ENCODE measurements at regions not wholly inside any gene's neighbourhood (a gene's known extent, or its start where the extent isn't known, plus 50 kb on each side); places are given as distances from the start of the nearest gene placed in this dataset.

DNA sequence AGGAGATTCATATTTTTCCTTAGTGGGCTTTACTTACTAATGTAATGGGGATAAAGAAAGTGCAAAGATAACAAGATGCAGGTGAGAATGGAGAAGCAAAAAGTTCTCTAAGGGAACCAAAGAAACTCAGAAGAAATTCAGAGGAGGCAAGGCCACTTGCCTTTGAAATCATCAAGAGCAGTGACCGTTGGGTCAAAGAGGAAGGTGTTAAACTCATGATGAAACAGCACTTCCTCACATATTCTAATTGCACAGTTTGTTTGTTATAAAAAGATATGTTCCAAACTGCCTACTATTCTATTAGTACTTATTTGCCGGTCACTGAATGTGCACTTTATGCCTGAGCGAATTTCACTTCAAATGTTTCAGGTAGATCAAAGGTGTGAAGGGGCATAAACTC is 975.1 kb downstream of the BCL11A start:
- DNase-seq (ENCODE audit: low read depth in 2 of 2) = no peak

DNA sequence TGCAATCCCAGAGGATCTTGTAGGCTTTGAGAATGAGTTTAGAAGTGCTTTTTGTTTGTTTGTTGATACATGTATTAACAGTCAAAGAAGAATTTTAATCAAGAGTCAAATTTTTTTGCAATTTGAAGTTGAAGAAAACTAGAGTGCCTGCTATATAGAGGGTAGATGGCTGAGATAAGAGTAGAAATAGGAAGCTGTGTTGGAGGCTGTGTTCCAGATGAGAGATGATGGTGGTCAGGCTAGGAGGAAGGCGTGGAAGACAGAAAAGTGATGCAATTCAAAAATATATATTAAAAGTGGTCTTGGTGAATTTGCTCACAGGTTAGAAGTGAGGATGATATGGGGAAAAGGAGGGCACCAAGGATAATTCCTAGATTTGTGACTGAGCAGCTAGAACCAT is 978.3 kb downstream of the BCL11A start:
- no peak for DNase-seq (ENCODE audit: low read depth in 2 of 2)

DNA sequence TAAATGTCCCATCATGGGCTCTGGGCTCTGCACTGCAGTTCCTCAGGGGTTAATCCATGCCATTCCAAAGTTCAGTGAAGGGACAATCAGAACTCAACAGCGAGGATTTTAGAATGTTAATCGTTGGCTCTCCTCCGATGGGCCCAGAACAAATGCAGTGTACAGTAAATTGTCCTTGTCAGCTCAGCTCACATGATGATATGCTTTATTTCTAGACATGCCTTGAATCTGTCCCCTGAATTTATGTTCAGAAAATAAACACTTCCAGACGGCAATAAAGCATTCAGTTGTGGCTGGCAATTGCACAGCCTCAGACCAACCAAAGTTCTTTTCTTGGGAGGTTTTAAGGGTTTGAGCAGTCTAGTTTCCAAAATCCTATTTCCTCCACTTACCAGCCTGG is 981.2 kb downstream of the BCL11A start:
- DNase-seq (ENCODE audit: low read depth in 2 of 2) = no peak

DNA sequence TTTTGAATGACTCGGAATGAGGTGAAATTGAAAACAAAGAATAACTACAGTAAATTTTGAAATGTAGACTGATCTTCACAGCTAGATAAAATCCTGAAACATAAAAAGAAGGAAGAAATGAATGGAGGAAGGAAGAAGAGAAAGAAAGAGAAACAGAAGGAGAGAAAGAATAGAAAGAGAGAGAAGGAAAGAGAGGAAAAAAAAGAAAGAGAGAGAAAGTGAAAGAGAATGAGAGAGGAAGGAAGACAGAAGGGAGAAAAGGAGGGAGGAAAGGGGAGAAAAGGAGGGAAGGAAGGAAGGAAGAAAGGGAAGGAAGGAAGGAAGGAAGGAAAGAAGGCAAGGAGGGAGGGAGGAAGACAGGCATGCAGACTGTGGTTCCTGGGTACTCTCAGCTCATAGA is 982.6 kb downstream of the BCL11A start:
- no peak for DNase-seq (ENCODE audit: low read depth in 2 of 2)

DNA sequence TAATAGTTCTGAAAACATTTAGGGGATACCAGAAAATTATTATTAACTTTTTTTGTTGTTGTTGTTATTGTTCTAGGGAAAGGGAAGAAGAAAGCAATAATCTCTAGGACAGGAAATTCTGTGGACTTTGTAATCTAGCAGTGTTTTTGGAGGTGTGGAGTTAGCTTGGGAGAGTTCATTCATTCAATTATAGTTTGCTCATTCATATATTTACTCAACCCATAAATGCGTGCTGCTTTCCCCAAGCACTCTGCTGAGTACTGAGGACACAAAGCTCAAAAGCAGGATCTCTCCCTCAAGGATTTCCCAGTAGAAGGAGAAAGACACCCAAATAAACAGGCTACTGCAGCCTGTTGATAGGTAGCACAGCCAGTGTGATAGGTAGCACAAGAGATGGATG is 984.3 kb downstream of the BCL11A start:
- no peak for DNase-seq (ENCODE audit: low read depth in 2 of 2)

DNA sequence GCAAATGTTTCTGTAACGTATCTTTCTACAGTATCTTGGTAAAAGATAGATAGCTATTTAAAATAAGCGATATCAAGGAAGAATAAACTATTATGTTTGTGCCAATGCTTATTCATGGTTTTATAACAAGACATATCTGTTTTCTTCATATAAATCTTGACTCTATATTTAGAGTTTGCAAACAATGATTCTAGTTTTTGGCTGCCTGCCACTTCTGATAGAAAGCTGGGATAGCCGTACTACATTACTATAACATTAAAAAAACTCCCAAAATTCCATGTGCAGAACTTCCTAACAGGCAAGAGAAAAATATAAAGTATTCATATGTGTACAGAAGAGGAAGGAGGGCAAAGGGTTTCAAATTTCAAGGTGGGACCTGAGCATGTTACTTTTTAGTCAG is 985.0 kb downstream of the BCL11A start:
- no peak for DNase-seq (ENCODE audit: low read depth in 2 of 2)

DNA sequence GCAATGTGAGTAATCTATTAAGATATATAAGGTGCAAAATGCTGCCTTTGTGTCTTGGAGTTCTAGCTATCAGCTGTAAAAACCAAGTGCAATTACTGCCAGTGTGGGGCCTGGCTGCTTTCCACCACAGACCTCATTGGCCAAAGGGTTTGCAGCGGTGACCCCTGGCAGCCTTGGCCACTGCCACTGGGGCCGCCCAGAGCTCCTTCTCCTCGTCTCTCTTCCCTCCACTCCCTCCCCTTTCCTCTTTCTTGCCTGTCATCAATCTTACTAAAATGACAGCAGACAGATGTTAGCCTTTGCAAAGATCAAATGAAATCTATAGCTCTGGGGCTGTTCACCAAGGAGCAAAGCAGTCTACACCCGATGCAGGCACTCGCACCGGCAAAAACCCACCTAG is 986.3 kb downstream of the BCL11A start:
- DNase-seq (ENCODE audit: low read depth in 2 of 2) = no peak

DNA sequence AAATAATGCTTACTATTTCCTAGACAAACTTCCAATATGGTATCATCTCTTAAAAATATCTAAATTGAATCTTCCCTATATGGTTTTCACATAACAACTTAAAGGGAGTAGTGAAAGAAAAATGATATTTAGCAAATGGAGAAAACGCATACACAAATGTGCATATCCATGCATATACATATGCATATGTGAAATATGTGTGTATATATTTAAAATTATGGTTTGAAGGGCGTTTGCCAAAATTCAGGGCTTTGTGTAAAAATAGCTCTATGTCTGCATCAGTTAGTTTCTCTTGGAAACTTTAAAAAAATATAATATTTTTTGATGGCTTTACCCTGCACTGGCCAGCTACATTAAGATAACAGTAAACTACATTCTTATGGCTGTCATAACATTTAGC is 986.7 kb downstream of the BCL11A start:
- no peak for DNase-seq (ENCODE audit: low read depth in 2 of 2)

DNA sequence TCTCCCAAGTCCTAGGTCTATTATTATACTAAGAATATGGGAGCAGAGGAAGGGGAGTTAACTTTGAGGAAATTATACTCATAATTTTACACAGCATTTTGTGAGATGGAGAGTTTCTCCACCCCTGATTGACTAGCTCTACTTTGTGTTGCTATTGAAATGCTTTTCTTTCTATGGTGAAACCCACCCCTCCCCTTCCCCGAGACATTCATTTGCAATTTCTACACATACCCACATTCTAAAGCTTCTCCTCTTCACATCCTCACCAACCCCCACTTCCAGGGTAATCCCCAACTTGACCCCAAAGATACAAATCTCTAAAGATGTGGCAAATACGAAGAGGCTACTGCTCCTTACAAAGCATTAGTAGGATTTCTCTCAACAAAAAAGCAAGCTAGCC is 992.2 kb downstream of the BCL11A start:
- DNase-seq (ENCODE audit: low read depth in 2 of 2) = no peak

DNA sequence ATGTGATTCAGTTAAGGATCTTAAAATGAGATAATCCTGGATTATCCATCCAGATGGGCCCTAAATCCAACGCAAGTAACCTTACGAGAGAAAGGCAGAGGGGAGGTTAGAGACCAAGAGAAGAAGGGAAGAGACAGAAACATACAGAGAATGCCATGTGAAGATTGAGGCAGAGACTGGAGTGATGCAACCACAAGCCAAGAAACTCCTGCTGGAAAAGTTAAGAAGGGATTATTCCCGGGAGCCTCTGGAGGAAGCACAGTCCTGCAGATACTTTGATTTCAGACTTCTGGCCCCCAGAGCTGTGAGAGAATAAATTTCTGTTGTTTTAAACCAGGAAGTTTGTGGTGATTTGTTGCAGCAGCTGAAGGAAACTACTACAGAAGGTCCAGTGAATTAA is 992.7 kb downstream of the BCL11A start:
- no peak for DNase-seq (ENCODE audit: low read depth in 2 of 2)

DNA sequence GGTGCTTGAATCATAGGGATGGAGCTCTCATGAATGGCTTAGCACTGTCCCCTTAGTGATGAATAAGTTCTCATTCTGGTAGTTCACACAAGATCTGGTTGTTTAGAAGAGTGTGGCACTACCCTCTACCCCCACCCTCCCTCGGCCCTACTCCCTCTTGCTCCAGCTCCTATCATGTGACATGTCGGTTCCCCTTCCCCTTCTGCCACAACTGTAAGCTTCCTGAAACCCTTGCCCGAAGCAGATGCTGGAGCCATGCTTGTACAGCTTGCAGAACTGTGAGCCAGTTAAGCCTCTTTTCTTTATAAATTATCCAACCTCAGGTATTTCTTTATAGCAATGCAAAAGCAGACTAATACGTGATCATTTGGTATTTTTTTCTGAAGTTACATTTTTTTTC is 1012.6 kb downstream of the BCL11A start:
- DNase-seq (ENCODE audit: low read depth in 2 of 2) = no peak

DNA sequence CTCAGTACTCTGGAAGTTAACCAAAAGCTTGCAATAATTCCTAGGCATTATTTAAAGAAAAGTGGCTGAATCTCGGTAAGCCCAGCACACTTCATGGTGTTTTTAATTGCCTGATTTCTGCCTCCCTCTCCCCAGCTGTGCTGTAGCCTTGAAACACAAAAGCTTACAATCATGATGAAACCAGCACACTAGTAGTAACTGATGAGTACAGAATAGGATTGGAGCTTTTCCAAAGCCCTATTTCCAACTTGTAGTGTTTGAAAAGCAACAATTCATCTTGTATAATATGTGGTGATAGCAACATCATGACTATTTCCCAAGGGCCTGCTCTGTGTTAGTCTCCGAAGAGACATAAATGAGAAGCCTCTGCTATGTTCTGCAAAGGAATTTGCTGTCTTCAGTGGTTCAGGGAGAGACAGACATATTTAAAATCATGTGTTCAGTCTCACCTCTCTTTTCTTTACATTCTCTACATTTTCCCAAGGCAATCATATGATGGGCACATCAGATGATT is 1015.0 kb downstream of the BCL11A start:
- DNase-seq (ENCODE audit: low read depth in 2 of 2) = no peak

DNA sequence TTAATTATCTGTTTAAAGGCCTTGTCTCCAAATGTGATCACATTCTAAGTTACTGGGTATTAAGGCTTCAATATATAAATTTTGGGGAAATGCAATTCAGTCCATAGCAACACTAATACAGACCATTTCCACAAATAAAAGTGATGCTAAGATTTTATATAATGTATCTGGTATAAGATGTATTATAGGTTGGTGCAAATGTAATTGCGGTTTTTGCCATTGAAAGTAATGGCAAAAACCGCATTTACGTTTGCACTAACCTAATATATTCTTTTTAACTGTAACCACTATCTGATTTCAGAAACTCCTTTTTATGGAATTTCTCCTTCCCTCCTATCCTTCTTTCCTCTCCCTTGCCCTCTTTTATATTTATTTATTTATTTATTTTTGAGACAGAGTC is 1020.6 kb downstream of the BCL11A start:
- no peak for DNase-seq (ENCODE audit: low read depth in 2 of 2)

DNA sequence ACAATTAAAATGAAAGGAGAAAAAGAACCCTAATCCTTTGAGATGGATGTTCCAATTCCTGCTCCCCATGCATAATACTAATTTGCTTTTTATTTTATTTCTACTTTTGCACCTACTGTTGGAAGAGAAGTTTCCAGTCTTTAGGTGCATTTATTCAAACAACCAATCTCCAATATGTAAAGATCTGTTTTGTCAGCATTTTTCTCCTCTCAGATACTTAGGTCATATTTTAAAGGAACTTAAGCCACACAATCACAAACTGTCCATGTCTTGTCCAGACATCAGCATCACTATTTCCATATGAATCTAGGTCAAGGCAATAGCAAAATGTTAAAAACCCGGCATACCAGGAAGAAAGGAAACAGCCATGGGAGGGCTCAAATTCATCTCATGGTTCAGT is 1023.2 kb downstream of the BCL11A start:
- DNase-seq (ENCODE audit: low read depth in 2 of 2) = no peak

DNA sequence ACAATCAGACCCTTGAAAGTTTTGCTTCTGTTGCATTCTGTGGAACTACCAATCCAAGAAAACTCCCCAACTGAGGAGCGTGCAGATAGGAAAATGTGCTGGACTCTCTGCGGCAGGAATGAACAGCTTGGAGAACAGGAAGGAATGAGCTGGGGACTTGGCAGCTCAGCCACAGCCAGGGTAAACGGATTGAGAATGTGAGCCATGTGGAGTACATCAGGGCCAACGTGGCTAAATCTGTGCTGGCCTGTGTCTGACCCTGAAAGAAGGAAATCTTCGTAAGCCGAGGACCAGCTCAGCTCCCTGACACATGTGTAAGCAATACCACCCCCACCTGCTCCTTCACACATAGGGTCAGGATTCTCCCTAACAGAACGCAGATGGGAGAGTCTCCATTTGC is 1023.7 kb downstream of the BCL11A start:
- no peak for DNase-seq (ENCODE audit: low read depth in 2 of 2)

DNA sequence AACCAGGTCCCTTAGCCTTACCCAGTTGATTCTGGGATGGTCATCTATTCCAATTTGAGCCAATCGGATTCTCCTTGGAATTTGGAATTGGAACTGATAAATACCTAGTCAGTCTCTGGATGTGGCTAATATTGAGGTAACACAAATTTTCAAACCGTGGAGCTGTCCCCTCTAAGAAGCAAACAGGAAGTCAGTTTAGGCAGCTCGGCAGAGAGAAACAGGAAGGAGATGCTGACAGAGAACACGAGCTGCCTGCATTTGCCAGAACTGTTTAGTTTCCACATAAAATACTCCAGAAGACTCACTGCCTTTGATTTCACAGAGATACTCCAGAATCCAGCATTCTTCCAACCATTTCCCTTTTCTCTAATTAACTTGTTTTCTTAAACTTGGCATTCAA is 1024.9 kb downstream of the BCL11A start:
- DNase-seq (ENCODE audit: low read depth in 2 of 2) = no peak

DNA sequence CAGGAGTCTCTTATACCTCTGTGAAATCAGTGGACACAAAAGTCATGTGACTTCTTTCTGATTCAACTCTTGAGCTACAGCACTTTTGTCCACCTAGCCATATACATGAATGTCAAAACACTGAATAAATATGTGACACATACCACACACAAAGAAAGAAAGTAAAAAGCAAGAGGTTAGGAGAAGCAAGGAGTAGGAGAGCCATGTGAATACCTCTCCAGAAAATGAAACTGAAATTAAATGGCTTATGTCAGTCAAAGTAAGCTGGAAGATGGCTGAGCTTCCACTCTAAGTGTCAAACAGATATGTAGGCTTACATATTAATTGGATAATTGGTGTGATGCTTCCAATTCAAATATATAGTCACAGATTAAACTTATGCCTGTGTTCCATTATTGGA is 1050.5 kb downstream of the BCL11A start:
- no peak for DNase-seq (ENCODE audit: low read depth in 2 of 2)

DNA sequence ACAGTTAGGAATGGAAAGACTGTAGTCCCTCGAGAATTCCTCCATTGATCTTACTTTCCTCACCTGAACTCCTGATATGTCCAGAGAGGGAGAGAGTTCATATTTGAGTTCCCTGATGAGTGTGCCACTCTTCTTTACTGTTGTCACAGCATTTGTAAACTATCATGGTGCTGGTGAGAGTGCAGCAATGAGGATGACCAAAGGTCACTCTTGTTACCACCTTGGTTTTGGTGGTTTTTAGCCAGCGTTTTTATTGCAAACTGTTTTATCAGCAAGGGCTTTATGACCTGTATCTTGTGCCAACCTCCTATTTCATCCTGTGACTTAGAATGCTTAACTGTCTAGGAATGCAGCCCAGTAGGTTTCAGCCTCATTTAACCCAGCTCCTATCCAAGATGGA is 1062.5 kb downstream of the BCL11A start:
- DNase-seq (ENCODE audit: low read depth in 2 of 2) = no peak

DNA sequence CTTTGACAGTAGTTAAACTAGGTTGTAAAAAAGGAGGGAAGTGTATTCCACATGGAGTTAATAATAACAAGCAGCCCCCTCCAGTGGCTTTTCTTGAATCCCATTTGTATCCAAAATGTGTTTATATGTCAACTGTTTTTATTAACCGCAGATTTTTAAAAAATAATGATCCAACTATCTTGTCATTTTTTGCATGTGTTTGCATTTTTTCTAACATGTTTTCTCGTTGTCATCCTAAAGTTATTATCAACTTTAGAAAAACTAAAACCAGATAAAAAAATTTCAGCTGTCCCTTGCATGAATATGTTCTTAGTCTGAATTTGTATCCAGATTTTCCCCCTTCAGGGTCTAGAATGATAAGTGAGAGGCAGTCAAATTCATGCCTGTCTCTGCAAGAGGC is 1063.3 kb downstream of the BCL11A start:
- DNase-seq (ENCODE audit: low read depth in 2 of 2) = no peak

DNA sequence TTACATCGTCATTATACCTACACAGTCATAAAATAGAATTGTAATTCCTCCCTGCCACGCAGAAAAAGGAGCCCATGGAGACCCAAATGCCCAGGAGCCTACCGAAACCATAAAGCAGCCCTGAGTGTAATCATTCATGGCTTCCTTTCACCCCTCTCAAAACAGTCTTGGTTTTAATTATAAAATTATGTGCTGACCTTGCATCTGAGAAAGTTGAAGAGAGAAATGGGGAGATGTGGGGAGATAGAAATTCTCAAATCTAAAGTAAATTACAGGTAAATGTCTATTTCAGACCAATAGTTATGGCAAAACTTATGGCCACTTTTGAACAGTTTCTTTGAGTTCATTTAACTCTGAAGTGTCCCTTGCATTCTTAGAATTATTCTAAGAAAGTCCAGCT is 1068.8 kb downstream of the BCL11A start:
- no peak for DNase-seq (ENCODE audit: low read depth in 2 of 2)

DNA sequence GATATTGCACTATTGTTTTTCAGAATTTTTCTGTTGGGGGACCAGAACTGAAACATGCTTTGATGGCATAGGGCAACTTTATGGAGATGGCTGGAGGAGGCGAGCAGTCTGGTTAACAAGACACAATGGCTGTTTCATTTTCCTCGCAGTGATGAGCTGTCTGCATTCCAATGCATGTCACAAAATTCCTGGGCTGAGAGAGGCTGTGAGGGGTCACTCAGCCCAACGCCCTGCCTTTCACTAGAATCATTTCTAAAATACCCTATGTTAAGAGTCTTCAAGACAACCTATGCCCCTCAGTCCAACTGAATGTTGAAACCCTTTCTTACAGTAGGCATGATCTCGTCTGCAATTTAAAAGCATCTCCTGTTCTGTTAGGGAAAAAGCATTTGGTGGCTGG is 1090.0 kb downstream of the BCL11A start:
- no peak for DNase-seq (ENCODE audit: low read depth in 2 of 2)

DNA sequence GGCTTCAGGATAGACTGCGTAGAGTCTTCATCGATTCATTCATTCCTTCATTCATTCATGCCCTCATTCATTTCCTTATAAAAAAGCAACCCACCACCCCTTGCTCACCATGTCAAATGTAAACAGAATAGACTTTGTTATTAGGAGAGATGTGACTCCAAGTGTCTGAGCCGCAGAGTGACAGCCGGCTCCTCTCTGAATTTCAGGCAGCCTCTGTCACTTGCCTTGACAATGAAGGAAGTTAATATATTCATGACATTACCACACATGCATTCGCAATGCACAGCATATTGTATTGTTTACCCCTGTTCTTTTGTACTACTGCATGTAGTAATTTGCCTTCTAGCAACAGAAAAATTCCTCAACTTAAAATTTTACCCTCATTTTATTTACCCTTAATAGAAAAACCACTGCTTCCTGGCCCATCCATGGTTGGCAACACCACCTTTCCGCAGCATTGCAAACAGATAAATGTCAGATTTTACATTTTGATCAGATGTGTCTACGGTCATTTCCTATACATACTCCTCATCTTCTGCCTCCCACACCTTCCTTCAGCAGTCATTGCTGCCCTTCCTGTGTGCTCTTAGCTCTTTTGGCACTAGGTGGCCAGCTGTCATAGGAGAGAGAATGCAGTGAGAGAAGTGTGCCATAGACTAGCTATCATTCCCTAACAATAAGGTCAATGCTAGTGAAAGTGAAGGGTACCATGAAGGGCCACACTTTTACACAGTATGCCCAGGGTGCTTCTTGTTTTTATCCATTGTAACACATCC is 1090.8 kb downstream of the BCL11A start:
- no peak for DNase-seq (ENCODE audit: low read depth in 2 of 2)

DNA sequence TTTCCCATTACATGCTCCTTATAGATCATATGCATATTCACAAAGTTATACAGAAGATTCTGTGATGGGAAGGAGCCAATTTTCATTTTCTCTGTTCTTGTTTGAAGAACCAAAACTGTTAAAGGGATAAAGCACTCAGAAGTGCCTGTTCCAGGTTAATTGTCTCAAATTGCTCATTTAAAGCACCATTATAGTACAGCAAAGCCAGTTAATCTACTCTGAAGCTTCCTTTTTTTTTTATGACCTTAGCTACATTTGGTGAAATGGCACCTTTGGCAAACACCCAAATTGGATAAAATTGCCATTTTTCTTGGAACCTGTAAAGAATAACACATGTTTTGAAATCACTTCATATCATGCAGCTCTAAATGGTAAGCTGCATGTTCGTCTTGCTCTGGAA is 1092.3 kb downstream of the BCL11A start:
- DNase-seq (ENCODE audit: low read depth in 2 of 2) = no peak

DNA sequence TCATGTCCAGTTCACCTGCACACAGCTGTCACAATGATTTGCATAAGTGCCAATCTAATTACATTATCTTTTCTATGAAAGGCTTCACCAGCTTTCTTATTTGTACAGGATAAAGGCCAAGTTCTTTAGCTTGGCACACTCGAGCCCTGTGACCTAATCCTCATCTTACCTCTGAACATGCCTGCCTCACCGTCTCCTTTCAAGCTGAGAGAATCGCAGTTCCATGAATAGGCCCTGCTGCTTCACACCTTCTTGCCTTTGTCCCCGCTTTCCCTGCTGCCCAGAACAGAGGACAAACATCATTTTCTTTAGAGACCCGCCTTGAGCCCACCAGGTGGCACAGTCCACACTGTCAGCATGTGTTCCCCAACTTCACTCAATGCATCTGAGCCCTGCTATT is 1094.7 kb downstream of the BCL11A start:
- no peak for DNase-seq (ENCODE audit: low read depth in 2 of 2)

Measured in stimulated activated CD8-positive, alpha-beta memory T cell treated with anti-CD3 and anti-CD28 coated beads, Interleukin-15, amount 100 ng/mL, for 48 hours (primary cell).